T-cell (primary cell): ENCODE measurements at regions not wholly inside any gene's neighbourhood (a gene's known extent, or its start where the extent isn't known, plus 50 kb on each side); places are given as distances from the start of the nearest gene placed in this dataset.
A peak's percentile ranks its signal among the peaks of the same experiment; 100 is the strongest.

Source experiments
- ATAC-seq, 4 experiments: fragments of 200-7000 bp in 3 of 4; fragments of 150-1000 bp in 1 of 4; cut with Tn5 transposase; replicated peaks in 1 of 4; 1 replicate in 3 of 4; 2 replicates in 1 of 4; pipeline ENCODE4 v1.10.0; 2021; ENCODE audit warnings: moderate library complexity in 3 of 4, mild to moderate bottlenecking in 2 of 4, moderate number of reproducible peaks in 1 of 4
- CTCF ChIA-PET, 2 donors: fragments of 300-600 bp; sonication (Branson Sonifier 250); formaldehyde crosslinking; loops; one replicate each; lab custom pipeline; 2022; ENCODE audit warnings: antibody characterized with exemption in 2 of 2; lab: Charles Lee
- POLR2A ChIA-PET, 2 donors: fragments of 300-600 bp; sonication (Branson Sonifier 250); formaldehyde crosslinking; loops; one replicate each; lab custom pipeline; 2022; ENCODE audit warnings: antibody characterized with exemption in 2 of 2; lab: Charles Lee
- DNase-seq, 35 experiments: peaks; one replicate each; pipeline versions ENCODE4 v3.0.0 to v3.0.0-alpha.2; 2013 to 2023
- H3K27ac ChIP-seq: one replicate; pipeline ENCODE4 v1.5.1; 2013; ENCODE audit warnings: low read length
- H3K27me3 ChIP-seq, 2 experiments: replicated peaks in 1 of 2; 1 replicate in 1 of 2; 2 replicates in 1 of 2; pipeline versions ENCODE4 v1.6.1 to v1.7.0; 2013; ENCODE audit warnings: low read length in 1 of 2, mixed read lengths in 1 of 2; ENCODE audit not compliant: control insufficient read depth in 2 of 2, insufficient read depth in 2 of 2; ENCODE audit errors: extremely low read depth in 1 of 2
- H3K36me3 ChIP-seq, 2 donors: 1 replicate in 1 of 2; 2 replicates in 1 of 2; pipeline versions ENCODE4 v1.6.1 to v1.7.0; 2013; ENCODE audit warnings: low read length in 1 of 2; ENCODE audit not compliant: control insufficient read depth in 2 of 2, insufficient read depth in 1 of 2; ENCODE audit errors: extremely low read depth in 1 of 2
- H3K4me1 ChIP-seq, 2 experiments: 1 replicate in 1 of 2; 2 replicates in 1 of 2; pipeline versions ENCODE4 v1.6.1 to v1.7.0; 2013; ENCODE audit warnings: low read length in 2 of 2, mixed read lengths in 1 of 2; ENCODE audit not compliant: insufficient read depth in 2 of 2, control insufficient read depth in 1 of 2; ENCODE audit errors: extremely low read depth in 1 of 2
- H3K4me3 ChIP-seq, 2 donors: 1 replicate in 1 of 2; 2 replicates in 1 of 2; pipeline versions ENCODE4 v1.5.1 to v1.7.0; 2013; ENCODE audit warnings: mild to moderate bottlenecking in 2 of 2, low read length in 1 of 2, moderate library complexity in 1 of 2; ENCODE audit not compliant: control insufficient read depth in 1 of 2; ENCODE audit errors: extremely low read depth in 1 of 2
- H3K9me3 ChIP-seq: 2 replicates; pipeline ENCODE4 v1.7.0; 2013
- H3K27ac Mint-ChIP-seq, 2 donors: one replicate each; pipeline ENCODE4 v1.8.0; 2020 to 2021; ENCODE audit warnings: mild to moderate bottlenecking in 2 of 2, mixed read lengths in 2 of 2
- H3K27me3 Mint-ChIP-seq, 2 donors: one replicate each; pipeline ENCODE4 v1.8.0; 2021 to 2022; ENCODE audit warnings: mixed read lengths in 2 of 2
- H3K36me3 Mint-ChIP-seq: one replicate; pipeline ENCODE4 v1.8.0; 2021; ENCODE audit warnings: mixed read lengths
- H3K4me1 Mint-ChIP-seq, 3 donors: one replicate each; pipeline ENCODE4 v1.8.0; 2020 to 2022; ENCODE audit warnings: mixed read lengths in 3 of 3, mild to moderate bottlenecking in 1 of 3
- H3K4me3 Mint-ChIP-seq, 3 donors: one replicate each; pipeline ENCODE4 v1.8.0; 2020 to 2022; ENCODE audit warnings: mild to moderate bottlenecking in 3 of 3, mixed read lengths in 3 of 3, moderate library complexity in 3 of 3
- H3K9me3 Mint-ChIP-seq, 3 donors: one replicate each; pipeline ENCODE4 v1.8.0; 2020 to 2022; ENCODE audit warnings: mixed read lengths in 3 of 3
- WGBS: methylation state at CpG from one replicate; pipeline ENCODE4 v1.1.5; 2013; ENCODE audit warnings: missing lambda C conversion rate; ENCODE audit not compliant: insufficient coverage; 5-methylcytosine and 5-hydroxymethylcytosine counted together

DNA sequence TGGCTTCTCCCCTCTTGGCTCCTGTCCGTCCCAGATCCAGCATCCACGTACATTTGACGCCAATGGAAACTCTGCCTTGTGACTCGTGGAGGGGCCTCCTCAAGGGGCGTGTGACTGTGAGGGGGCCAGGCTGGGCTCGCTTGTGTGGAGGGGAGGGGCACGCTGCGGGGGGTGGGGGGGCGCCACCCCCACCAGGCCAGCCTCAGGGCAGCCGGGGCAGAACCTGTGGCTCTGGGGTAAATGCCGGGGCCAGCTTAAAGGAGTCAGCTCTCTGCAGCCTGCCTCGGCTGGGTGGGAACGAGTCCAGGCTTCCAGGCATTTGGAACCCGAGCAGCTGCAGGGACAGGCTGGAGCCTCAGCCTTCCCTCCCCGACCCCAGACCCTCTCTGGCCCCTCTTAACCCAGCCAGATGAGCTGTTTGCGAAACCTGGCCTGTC lies 94.1 kb downstream of the SIK1 start:
- Histone ChIP-seq H3K36me3 (no peaks in the 10 kb centered on the region), H3K9me3 (no peaks in the 10 kb centered on the region), H3K4me1 (peaks cover 0 to 5% of the 10 kb centered on the region in 2 experiments), H3K4me3 (no peak overlapping the region), H3K27me3 (peaks cover 0 to 26% of the 10 kb centered on the region in 2 experiments), H3K27ac (no peak overlapping the region)
- peaks cover 0 to 4% (median 2%) of the 10 kb centered on the region in 3 donors for H3K4me1 Mint-ChIP-seq
- CTCF ChIA-PET, result no interaction called here
- peaks cover 0 to 4% (median 0%) of the 10 kb centered on the region in 3 donors for H3K9me3 Mint-ChIP-seq
- H3K27me3 Mint-ChIP-seq, result peaks cover 4 to 8% of the 10 kb centered on the region in 2 donors
- POLR2A ChIA-PET, result no interaction called here
- no peak for ATAC-seq
- WGBS, result 55% methylated on average over 10 of the region's 16 CpGs
- H3K4me3 Mint-ChIP-seq, result no peak overlapping the region
- no peak overlapping the region for H3K27ac Mint-ChIP-seq
- DNase-seq, result no peak
- no peaks in the 10 kb centered on the region for H3K36me3 Mint-ChIP-seq

DNA sequence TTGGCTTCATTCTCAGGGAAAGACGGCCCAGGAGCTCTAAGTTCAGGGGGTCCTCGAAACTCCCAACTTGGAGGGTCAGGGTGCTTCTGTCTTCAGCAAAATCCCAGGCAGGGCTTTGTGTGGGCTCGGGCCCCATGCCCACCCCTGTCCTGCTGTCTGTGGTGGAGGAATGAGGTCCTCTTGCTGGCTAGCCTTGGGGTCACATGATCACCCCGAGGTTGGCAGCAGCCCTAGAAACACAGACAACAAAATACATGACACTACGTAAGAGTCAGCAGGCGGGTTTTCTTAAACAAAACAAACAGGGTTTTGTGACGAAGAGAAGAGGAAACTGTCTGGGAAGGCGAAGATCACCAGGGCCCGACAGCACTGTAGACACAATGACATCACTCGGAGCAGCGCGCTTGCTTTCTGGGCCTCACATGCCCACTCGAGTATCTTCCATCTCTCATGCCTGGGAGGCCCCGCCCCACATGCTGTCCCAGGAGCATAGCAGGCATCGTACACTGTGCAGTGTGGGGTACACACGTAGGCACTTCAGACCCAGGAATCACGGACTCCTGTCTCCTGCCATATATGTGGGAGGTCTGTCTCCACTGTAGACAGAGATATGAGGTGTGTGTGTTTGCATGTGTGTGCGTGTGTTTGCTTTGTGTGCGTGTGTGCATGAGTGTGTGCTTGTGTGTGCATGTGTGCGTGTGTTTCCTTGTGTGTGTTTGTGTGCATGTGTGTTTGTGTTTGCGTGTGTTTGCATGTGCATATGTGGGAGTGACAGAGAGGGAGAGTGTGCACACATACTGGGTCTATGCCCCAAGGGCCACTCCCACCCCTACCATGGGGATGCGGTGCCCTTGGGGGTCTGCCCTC lies 94.7 kb downstream of the SIK1 start:
- H3K27ac Mint-ChIP-seq, result peak overlapping the region in 1 of 2 donors; percentile 19
- H3K9me3 Mint-ChIP-seq, result peaks cover 0 to 4% (median 0%) of the 10 kb centered on the region in 3 donors
- peaks cover 0 to 2% (median 0%) of the 10 kb centered on the region in 3 donors for H3K4me1 Mint-ChIP-seq
- H3K27me3 Mint-ChIP-seq, result peaks cover 4 to 8% of the 10 kb centered on the region in 2 donors
- no peak overlapping the region for H3K4me3 Mint-ChIP-seq
- Histone ChIP-seq H3K36me3 (no peaks in the 10 kb centered on the region), H3K27me3 (peaks cover 0 to 26% of the 10 kb centered on the region in 2 experiments), H3K4me1 (no peaks in the 10 kb centered on the region), H3K4me3 (no peak overlapping the region), H3K9me3 (no peaks in the 10 kb centered on the region), H3K27ac (no peak overlapping the region)
- CTCF ChIA-PET, result no interaction called here
- 88% methylated on average over 8 of the region's 22 CpGs for WGBS
- no peak for ATAC-seq
- no peak for DNase-seq
- no peaks in the 10 kb centered on the region for H3K36me3 Mint-ChIP-seq
- POLR2A ChIA-PET, result no interaction called here

DNA sequence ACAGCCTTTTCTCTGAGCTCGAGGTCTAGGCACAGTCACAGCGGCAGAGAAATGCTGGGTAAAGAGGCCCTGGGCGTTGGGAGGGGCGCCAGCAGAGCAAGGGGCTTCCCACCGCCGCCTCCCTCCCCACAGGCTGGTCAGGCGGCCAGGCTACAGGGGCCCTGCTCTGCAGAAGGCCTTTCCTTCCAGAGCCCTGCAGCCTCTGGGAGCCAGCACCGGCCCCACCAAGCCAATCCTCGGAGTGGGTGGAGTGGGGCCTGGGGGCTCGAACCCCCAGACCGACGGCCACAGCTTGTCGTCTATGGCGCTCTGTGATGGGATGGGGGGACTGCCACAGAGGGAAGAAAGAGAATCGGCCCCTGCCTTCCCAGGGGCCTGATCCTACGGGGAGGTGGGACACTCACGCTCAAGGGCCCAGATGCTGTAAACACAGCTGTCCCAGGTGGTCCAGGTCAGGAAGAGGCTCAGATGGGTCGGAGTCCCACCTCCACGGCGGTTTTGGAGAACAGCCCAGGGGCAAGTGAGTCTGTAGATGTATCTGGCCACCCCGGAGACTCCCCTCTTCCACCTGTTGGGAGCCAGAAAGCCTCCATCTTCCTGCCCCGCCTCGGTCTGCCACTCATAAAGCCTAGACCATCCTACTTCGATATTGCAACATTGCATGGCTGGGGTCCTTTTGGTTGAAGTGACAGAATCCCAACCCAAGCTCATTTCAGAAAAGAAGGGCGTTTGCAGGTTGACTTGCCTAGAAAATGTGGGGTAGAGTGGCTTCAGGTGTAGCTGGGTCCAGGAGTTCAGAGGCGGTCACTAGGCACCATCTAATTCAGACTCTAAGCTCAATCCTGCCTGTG lies 95.6 kb downstream of the SIK1 start:
- H3K27ac Mint-ChIP-seq, result no peak overlapping the region
- CTCF ChIA-PET, result no interaction called here
- no peaks in the 10 kb centered on the region for H3K9me3 ChIP-seq
- H3K27ac ChIP-seq, result no peak overlapping the region
- no peaks in the 10 kb centered on the region for H3K36me3 Mint-ChIP-seq
- no peaks in the 10 kb centered on the region for H3K4me1 ChIP-seq
- ATAC-seq (no peak), DNase-seq (no peak)
- H3K4me1 Mint-ChIP-seq, result peaks cover 0 to 2% (median 1%) of the 10 kb centered on the region in 3 donors
- WGBS, result 72% methylated on average over 16 of the region's 26 CpGs
- H3K27me3 Mint-ChIP-seq, result peaks cover 4 to 10% of the 10 kb centered on the region in 2 donors
- peaks cover 0 to 4% (median 0%) of the 10 kb centered on the region in 3 donors for H3K9me3 Mint-ChIP-seq
- POLR2A ChIA-PET, result no interaction called here
- no peak overlapping the region for H3K4me3 ChIP-seq
- H3K4me3 Mint-ChIP-seq, result no peak overlapping the region
- no peaks in the 10 kb centered on the region for H3K36me3 ChIP-seq
- peaks cover 0 to 26% of the 10 kb centered on the region in 2 experiments for H3K27me3 ChIP-seq

DNA sequence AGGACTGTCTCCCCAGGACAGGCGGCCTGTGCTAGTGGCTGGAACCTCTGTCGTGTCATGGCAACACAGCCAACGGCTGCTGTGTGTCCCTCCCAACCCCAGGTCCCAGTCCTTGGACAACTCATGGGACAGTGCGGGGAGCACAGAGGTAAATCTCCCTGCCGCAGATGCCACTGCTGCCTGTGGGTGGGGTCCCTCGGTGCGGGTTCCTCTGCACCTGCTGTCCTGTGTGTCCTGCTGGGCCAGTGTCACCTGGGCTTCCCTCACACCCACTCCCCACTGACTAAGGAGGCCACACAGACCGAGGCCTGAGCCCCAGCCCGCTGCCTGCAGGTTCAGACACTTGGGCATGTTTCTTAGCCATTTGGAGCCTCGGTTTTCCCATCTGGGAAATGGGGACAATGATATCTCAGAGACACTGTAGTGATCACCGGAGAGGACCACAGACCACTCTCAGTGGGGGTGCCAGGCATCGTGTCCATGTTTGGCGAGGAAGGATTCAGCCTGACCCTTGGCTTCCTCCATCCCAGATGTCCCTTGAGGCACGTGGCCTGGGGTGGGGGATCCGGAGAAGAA lies 96.5 kb downstream of the SIK1 start:
- no peak for DNase-seq
- Histone ChIP-seq H3K4me3 (no peak overlapping the region), H3K27ac (no peak overlapping the region), H3K27me3 (peaks cover 0 to 32% of the 10 kb centered on the region in 2 experiments), H3K4me1 (no peaks in the 10 kb centered on the region), H3K9me3 (no peaks in the 10 kb centered on the region), H3K36me3 (no peaks in the 10 kb centered on the region)
- no peaks in the 10 kb centered on the region for H3K36me3 Mint-ChIP-seq
- peaks cover 0 to 4% (median 0%) of the 10 kb centered on the region in 3 donors for H3K9me3 Mint-ChIP-seq
- WGBS, result 85% methylated on average over 11 of the region's 15 CpGs
- ChIA-PET CTCF (no interaction called here), POLR2A (no interaction called here)
- peaks cover 4 to 10% of the 10 kb centered on the region in 2 donors for H3K27me3 Mint-ChIP-seq
- no peak for ATAC-seq
- H3K4me3 Mint-ChIP-seq, result no peak overlapping the region
- no peak overlapping the region for H3K27ac Mint-ChIP-seq
- H3K4me1 Mint-ChIP-seq, result peaks cover 0 to 7% (median 6%) of the 10 kb centered on the region in 3 donors

DNA sequence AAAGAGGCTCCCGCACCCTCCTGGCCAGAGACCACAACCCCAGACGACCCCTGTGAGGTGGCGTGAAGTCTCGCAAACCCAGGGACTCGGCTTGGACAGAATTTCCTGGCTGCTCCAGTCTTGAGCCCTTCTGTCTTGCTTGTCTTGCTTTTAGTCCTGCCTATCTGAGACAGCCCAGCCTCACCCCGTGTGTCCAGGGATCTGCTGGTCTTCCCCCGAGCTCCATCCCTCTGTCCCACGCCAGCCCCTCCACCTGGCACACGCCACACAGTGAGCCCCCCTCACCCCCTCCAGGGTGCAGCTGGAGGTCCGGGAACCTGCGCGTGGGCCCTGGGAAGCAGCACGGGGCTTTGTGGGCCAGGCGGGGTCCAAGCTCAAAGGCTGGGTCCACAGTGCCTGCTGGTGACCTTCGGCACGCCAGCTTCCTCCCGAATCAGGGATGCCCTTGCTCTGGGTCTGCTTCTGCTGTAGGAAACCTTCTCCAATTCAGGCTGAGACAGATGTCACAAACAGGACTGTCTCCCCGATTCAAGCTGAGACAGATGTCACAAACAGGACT lies 97.1 kb downstream of the SIK1 start:
- ATAC-seq (no peak), DNase-seq (no peak)
- no peak overlapping the region for H3K27ac Mint-ChIP-seq
- H3K27me3 Mint-ChIP-seq, result peaks cover 4 to 10% of the 10 kb centered on the region in 2 donors
- H3K4me3 ChIP-seq, result no peak overlapping the region
- POLR2A ChIA-PET, result no interaction called here
- peaks cover 0 to 34% of the 10 kb centered on the region in 2 experiments for H3K27me3 ChIP-seq
- no peak overlapping the region for H3K27ac ChIP-seq
- no peaks in the 10 kb centered on the region for H3K4me1 ChIP-seq
- no peaks in the 10 kb centered on the region for H3K36me3 ChIP-seq
- peaks cover 0 to 8% (median 6%) of the 10 kb centered on the region in 3 donors for H3K4me1 Mint-ChIP-seq
- H3K4me3 Mint-ChIP-seq, result no peak overlapping the region
- H3K9me3 Mint-ChIP-seq, result peaks cover 0 to 4% (median 0%) of the 10 kb centered on the region in 3 donors
- CTCF ChIA-PET, result no interaction called here
- no peaks in the 10 kb centered on the region for H3K36me3 Mint-ChIP-seq
- 77% methylated on average over 18 of the region's 18 CpGs for WGBS
- H3K9me3 ChIP-seq, result no peaks in the 10 kb centered on the region
